ENCODE measurements at regions not wholly inside any gene's neighbourhood (a gene's known extent, or its start where the extent isn't known, plus 50 kb on each side); places are given as distances from the start of the nearest gene placed in this dataset.

GRCh38 chr9:78595200-78595945, 298.4 kb downstream of the PSAT1 start:
- Histone ChIP-seq H3K4me3 (ENCODE audit: low read depth, low read length) (no peak overlapping the region), H3K27me3 (ENCODE audit: control insufficient read depth, insufficient read depth, low read length) (no peaks in the 10 kb centered on the region), H3K36me3 (ENCODE audit: control insufficient read depth, insufficient read depth, low read length) (no peaks in the 10 kb centered on the region)
- TF ChIP-seq CTCF (IDR thresholded peaks at IDR 0.05; ENCODE audit: insufficient read depth, low read length, poor library complexity, severe bottlenecking), result no peak
- no peak for DNase-seq (ENCODE audit: low read depth)

DNA sequence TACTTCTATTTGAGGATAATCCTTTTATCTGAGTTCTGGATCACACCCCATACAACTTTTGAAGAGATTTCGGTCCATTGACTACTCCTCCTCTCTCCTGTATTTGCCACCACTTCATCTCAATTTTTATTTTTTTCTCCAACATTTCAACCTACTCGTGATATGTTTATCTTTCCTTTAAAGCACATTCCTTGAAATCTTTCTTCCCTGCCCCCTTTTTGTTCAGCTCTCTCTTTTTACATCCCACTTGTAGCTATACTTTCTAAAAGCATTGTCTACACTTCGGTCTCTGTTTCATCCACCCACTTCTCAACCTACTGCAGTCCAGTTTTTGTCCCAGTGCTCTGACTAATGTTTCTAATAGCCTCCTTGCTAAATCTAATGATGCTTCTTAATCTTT, 299.4 kb downstream of the PSAT1 start:
- DNase-seq (ENCODE audit: low read depth), result no peak
- H3K27me3 ChIP-seq (ENCODE audit: control insufficient read depth, insufficient read depth, low read length), result no peaks in the 10 kb centered on the region
- TF ChIP-seq CTCF (IDR thresholded peaks at IDR 0.05; ENCODE audit: insufficient read depth, low read length, poor library complexity, severe bottlenecking), result no peak
- no peak overlapping the region for H3K4me3 ChIP-seq (ENCODE audit: low read depth, low read length)
- no peaks in the 10 kb centered on the region for H3K36me3 ChIP-seq (ENCODE audit: control insufficient read depth, insufficient read depth, low read length)

- no peak for TF ChIP-seq CTCF (IDR thresholded peaks at IDR 0.05; ENCODE audit: insufficient read depth, low read length, poor library complexity, severe bottlenecking)
- no peak for DNase-seq (ENCODE audit: low read depth)
- no peaks in the 10 kb centered on the region for H3K27me3 ChIP-seq (ENCODE audit: control insufficient read depth, insufficient read depth, low read length)
- no peaks in the 10 kb centered on the region for H3K36me3 ChIP-seq (ENCODE audit: control insufficient read depth, insufficient read depth, low read length)
- no peak overlapping the region for H3K4me3 ChIP-seq (ENCODE audit: low read depth, low read length)
These were observed 301.2 kb downstream of the PSAT1 start for GRCh38 chr9:78598120-78598519.

DNA sequence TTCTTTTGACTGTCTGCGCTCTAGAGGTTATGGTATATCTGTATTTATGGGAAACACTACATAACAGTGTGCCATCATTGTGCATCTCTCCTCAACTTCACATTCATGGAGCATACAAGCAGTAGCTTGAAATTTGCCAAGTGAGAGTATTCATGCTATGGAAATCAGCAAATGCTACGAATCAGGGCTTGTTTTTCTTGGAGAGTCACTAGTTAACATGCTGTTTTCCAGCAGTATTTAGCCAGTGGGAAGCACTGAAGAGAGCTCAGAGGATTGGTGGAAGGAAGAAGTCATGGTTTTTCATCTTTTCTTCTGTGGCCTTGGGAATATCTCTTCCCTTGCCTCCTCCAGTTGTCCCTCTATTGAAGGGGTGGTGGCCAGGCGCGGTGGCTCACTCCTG, 303.0 kb downstream of the PSAT1 start:
- H3K27me3 ChIP-seq (ENCODE audit: control insufficient read depth, insufficient read depth, low read length), result no peaks in the 10 kb centered on the region
- H3K4me3 ChIP-seq (ENCODE audit: low read depth, low read length), result no peak overlapping the region
- DNase-seq (ENCODE audit: low read depth), result no peak
- no peak for TF ChIP-seq CTCF (IDR thresholded peaks at IDR 0.05; ENCODE audit: insufficient read depth, low read length, poor library complexity, severe bottlenecking)
- H3K36me3 ChIP-seq (ENCODE audit: control insufficient read depth, insufficient read depth, low read length), result no peaks in the 10 kb centered on the region

- no peak overlapping the region for H3K4me3 ChIP-seq (ENCODE audit: low read depth, low read length)
- no peaks in the 10 kb centered on the region for H3K27me3 ChIP-seq (ENCODE audit: control insufficient read depth, insufficient read depth, low read length)
- DNase-seq (ENCODE audit: low read depth), result no peak
- no peaks in the 10 kb centered on the region for H3K36me3 ChIP-seq (ENCODE audit: control insufficient read depth, insufficient read depth, low read length)
- peak; percentile 72 for TF ChIP-seq CTCF (IDR thresholded peaks at IDR 0.05; ENCODE audit: insufficient read depth, low read length, poor library complexity, severe bottlenecking)
These were observed 305.1 kb downstream of the PSAT1 start for GRCh38 chr9:78601957-78602565.
